ENCODE measurements at regions not wholly inside any gene's neighbourhood (a gene's known extent, or its start where the extent isn't known, plus 50 kb on each side); places are given as distances from the start of the nearest gene placed in this dataset.
"Not testable (repeated sequence)": the region's sequence is repeated elsewhere in the genome, so short reads cannot be mapped to it uniquely, and the experiment has no call there.

DNA sequence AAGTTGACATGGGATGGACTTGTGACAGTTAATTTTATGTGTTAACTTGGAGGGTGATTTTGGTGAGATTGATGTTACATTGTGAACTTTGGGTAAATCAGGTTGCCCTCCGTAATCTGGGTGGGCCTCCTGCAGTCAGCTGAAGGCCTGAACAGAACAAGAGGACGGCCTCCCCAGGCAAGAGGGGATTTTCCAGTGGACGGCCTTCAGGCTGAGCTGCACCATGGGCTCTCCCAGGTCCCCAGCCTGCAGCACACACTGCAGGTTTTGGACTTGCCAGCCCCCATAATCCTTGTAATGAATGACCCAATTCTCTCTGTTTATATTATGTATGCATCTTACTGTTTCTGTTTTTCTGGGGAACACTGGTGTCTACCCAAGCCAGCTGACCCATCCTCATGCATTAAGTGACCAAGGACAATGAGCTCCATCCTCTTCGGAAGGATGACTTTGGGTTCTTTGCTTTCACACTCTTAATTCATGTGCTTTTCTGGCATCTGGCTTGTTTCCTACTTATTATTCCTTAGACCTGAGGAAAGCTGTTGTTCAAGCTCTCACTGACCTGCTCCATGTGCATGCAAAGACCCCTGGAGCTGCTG lies 64.2 kb downstream of the DACT2 start:
- no peak for DNase-seq

DNA sequence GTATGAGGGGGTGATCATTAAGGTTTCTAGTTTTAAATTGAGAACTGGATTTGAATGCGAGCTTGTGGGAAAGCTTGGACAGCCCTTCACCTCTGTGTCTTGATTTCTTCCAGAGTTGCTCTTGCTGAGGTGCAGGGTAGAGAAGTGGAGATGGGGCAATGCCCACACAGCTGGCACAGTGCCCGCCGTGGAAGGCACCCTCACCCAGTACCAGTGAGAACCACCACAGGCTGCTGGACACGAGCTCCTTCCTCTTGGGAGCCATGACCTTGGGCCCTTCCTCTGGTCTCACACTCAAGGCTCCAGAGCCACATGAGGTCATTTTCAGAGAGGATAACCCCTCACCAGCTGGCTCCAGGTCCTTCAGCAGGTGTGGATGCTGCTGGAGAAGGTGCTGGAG lies 67.3 kb downstream of the DACT2 start:
- DNase-seq = no peak

DNA sequence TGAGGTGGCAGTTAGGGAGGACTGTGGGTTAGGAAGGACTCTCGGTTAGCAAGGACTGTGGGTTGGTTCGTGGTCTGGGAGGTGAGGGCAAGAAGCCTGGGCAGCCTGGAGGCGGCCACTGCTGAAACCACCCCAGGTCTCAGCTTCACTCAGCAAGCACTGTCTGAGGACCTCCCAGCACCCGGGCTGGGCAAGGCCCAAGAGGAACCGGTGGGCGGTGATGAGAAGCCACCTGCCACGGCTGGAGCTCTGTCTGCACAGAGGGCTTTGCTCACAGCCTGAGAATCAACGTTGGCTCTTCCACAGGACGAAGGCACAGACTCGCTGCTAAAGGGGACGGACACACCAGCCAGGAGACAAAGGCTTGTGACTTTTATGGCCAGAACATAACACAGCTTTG lies 69.3 kb downstream of the DACT2 start:
- no peak for DNase-seq

DNA sequence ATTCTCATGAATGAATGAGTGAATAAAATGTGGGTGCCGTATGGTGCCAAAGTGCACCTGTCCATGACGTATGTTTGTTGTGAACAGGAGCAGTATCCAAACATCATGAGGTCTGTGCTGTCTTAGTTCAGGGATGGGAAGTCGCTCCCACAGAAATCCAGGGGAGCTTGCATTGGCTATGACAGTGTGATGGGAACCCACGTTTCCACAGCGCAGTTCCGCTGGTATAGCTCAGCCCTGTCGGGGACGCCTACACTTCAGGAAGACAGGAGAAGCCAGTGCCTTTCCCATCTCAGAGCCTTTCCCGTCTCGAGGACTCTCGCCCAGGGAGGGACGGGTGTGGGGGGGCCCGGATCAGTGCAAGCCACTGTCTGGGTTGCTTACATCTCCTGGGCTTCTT lies 69.8 kb downstream of the DACT2 start:
- DNase-seq = no peak

DNA sequence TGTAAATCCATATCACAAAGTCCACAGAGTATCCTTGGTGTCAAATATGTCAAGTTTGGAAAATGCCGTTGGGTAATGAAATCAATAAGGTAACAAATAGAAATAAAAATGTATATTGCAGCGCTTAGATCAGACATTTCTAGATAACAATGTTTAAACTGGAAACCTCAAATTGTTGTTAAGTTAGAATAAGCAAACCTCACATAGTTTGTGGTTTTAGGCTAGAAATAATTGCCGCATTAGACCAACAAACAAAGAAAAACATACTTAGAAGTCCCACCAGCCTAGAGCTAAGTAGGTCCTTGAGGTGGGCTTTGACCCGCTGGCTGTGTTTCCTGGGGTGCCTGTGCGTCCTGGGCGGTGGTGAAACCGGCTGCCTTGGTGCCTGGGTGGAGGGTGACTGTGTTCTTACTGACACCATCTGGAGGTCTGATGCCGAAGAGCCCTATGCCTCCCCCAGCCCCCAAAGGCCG lies 71.4 kb downstream of the DACT2 start:
- no peak for DNase-seq

DNA sequence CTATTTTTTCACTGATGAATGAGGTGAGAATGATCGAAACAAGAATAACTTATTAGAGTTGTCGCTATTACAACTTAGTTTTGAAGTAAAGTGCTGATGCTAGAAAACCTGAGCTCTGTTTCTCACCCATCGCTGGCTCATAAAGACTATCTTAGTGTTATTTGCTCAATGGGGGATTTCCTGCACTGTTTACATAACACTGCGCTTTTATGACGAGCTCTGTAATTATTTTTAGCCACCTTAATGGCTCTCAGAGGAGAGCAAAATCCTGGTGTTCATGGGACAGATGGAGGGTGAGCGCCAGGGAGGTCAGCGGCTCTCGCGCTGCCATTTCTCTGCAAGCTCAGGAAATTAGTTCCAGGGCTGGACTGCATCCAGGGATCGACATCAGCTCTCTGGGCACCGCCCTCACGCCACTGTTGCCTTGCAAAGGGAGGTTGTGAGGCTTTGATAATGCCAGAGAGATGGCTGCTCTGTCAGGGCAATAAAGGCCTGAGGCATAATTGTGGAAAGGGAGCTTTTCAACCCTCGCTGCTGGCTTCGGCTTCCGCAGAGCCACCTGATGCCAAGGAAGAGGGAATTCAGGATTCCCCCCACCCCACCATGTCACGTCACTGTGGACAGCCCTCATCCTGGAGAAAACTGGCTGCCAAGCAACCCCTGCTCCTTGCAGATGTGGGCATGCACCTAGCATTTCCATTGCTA lies 72.0 kb downstream of the DACT2 start:
- no peak for DNase-seq

DNA sequence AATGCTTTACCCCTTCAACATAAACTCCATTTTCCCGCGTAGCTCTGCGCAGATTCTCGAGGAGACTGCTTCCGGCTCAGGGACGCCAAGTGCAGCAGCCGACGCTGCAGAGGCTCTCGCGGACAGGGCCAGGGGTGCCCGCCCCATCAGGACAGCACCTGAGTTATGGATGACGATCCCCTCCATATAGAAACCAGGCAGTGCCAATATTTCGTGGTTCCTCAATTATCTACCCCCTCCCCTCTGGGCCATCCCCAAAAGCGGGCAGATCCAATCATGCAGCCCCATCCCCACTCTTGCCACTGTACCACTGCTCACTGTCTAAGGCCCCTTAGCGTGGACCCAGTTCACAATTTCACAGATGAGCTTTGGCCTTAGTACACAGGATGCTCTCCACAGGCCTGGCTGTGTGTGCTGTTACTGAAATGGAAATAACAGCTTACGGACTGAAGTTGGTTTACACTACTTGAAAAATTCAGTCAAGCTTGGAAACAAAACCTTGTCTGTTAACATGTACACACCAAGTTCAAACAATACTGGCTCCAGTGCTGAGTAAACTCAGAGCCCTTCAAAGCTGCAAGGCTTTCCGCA lies 74.5 kb downstream of the DACT2 start:
- no peak for DNase-seq

DNA sequence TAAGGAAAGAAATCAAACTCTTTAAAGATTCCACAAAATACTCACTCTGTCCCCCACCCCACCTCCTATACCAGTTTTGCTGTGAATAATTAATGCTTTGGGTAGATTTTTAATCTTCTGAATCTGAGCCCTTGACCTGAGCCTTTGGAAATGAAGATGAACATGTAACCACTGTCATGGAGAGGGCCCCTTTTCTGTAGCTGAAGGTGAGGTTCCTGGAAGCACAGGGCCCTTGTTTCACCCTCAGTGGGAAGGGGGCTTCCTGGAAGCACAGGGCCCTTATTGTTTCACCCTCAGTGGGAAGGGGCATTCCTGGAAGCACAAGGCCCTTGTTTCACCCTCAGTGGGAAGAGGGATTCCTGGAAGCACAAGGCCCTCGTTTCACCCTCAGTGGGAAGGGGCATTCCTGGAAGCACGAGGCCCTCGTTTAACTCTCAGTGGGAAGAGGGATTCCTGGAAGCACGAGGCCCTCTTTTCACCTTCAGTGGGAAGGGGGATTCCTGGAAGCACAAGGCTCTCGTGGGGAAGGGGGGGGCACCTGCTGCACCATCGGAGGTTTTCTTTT lies 75.7 kb downstream of the DACT2 start:
- DNase-seq = no peak

DNA sequence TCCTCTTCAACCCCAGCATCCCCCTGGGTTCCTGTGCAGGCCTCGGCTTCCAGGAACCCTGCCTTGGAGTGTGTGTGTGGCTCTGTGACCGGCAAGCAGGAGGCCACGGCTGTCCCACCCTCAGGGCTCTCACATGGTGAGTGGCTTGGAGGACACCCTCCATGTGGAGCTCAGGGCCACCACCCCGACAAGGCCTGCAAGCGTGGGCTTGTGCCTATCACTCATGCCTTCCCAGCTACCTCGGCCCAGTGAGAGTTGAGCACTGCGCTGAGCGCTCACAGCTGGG lies 76.7 kb downstream of the DACT2 start:
- DNase-seq = no peak

DNA sequence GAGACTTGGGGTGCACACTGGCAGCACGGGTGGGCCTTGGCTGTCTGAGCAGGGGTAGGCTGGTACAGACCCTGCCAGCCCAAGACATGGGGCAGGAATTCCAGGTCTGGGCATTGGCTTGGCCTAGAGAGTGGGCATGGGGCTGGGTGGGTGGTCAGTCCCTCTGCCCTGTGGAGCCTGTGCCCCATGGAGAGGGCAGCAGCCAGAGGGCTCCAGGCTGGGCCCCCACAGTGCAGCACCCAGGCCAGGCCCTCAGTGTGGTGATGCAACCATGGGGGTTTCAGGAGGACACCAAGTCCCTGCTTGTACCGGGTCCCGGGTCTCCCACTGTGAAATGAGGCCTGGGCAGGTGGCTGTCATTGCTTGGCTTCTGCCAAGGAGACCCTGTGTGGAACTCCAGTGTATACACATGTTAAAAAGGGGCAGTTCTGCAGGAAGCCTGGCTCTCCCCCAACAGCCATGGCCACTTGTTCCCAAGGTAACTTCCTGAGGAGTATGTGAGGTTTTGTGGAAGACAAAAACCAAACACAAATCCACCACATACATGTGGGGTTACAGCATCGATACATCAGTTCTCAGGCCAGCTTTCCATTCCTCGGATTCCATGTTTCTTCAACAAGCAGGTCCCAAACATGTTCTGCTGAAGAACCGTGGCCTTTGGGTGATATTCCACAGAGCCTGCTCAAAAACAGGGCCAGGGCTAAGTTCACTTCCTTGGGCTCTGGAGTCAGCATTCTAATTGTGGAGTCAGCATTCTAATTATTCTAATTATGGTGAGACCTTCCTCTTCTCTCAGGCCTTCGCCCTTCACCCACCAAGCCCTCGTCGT lies 77.3 kb downstream of the DACT2 start:
- DNase-seq = no peak

DNA sequence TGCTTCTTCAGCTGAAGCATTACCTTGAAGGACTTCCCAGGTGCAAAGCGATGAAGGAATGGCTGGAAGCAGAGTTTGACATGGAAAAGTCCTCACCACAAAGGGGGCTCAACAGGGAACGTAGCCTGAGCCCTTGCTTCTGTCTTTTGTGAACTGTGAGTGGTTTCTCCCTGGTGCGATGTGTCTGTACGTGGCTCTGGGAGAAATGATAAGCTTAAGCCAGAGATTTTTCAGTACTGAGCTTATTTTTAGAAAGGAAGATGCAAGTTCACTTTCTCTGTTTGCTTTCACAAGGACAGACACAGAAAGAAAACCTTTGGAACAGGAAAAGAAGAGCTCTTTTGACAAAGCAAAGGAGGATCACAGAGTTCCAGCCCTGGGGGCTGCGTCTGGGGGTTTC lies 79.4 kb downstream of the DACT2 start:
- no peak for DNase-seq

DNA sequence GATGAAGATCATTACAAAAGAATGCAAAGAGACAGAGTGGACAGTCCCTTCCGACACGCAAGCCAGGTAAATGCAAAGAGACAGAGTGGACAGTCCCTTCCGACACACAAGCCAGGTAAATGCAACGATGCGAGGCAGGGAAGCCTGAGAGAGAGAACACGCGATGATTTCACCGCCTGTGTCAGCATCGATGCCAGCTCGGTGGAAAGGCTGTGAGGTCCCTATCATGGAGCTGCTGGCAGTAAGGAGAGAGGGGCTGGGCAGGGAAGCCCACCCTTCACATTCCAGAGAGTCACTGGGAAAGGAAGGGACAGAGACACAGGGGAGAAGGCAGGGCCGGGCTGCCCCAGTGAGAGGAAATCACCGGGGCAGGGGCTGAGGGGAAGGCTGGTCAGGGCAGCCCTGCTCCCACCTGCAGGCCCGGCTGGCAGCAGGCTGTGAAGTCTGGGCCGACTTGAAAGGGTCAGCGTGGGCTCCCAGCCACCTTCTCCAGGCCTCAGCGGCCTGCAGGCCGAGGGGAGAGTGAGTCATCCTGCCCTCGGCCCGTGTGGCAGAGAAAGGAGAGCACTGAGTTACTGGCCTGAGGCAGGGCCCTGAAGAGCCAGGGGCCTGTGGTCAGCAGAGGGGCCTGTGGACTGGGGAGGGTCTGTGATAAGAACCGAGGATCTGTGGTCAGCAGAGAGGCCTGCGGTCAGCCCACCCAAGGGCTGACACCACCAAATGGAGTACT lies 80.4 kb downstream of the DACT2 start:
- no peak for DNase-seq

DNA sequence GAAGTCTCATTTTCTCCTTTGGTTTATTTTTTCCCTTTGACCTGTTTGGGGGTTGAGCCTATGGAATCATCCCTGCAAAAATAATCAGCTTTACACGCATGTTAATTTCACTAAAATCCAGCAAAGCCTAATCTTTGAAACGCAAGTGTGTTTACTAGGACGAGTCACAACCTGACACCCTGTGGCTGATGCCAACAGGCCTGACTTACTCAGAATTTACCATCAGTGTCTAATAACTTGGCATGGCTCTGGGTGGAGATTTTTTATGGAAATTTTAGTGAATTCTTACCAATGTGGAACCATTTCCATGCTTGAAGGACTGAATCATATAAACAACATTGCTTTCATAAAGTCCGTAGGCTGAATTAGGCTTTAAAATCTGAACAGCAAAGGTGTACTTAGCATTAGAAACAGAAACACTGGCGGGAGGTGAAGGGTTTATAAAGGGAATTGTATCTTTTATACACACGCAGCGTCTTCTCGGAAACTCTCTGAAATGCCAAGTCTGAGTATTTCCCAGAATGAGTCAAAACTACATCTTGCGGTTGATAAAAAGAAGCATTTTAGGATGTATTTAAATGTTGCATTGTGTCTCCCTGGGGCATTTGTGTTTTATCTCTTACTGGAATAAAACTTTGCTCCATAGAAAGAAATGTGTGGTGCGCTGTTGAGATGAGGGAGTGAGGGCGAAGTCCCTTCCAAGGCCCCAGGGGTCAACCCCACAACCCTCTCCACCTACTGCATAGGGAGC lies 81.2 kb downstream of the DACT2 start:
- no peak for DNase-seq

DNA sequence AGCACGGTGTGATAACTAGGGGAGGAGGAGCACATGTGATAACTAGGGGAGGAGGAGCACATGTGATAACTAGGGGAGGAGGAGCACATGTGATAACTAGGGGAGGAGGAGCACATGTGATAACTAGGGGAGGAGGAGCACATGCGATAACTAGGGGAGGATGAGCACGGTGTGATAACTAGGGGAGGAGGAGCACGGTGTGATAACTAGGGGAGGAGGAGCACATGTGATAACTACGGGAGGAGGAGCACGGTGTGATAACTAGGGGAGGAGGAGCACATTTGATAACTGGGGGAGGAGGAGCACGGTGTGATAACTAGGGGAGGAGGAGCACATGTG lies 85.7 kb downstream of the DACT2 start:
- DNase-seq = not testable (repeated sequence)

DNA sequence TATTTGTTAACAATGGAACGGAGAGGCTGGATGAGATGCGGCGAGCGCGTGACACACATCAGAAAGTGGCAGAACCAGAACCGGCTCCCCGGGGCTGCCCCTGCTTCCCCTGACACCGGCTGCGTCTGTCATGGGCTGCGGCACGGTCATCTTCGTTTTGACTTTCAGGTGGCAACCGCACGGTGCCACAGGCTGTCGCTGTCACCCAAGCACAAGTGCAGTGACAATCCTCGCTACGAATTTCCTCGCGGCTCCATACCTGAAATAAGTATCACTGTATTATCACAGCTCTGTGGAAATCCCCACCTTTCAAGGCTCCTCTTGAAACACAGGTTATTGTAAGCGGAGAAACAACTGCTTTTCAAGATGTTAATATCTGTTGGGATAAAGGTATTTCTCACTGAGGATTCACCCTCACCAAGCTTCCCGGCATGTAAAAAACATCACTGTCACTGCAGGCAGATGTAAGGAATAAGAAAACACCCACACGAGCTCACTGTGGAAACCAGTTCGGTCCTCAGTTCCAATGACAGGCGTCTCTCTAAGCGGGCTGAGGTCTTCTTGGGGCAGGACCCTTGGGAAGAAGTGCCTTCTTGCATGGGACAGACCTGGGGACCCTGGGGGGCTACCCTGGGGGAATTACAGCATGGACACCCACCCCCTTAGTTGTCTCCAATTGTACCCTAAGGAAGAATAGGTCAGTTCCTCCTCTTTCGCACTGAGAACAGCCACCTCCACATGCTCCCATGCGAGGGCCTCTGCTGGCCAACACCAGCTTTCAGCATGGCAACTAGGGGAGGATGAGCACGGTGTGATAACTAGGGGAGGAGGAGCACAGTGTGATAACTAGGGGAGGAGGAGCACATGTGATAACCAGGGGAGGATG lies 86.3 kb downstream of the DACT2 start:
- no peak for DNase-seq

DNA sequence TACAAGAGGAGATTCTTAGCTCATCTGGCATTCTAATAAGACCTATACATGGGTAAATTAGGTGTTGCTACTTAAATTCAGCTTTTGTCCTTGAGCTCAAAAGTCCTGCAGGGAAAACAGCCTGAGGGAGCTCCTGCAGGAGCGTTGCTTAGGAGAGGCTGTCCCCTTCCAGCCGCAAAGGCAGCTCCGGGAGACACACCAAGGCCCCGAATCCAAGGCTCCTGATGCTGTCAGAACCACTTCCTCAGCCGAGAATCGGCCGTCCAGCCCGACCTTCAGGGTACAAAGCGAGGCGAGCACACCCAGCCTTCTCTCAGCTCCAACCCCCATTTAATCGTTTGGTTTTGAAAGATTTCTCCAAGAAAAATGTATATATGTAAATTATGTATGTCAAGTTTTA lies 87.0 kb downstream of the DACT2 start:
- DNase-seq = no peak

DNA sequence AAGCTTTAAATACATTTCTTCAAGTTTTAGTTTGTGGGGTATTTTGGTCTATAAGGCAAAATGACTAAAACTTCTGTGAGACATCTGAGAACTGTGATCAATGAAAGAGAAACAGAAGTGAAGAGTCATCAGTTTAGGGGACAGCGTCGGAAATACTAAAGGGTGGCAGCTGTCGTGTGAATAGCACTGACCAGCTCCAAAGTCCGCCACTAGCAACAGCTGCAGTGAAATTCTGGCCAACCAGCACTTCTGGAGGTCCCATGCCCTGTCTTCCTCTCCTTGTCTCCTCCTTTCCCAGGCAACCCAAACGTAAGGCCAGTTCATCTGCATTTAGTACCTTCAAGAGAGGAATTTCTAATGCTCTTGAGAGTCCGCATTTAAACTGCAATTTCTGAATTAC lies 87.5 kb downstream of the DACT2 start:
- no peak for DNase-seq

DNA sequence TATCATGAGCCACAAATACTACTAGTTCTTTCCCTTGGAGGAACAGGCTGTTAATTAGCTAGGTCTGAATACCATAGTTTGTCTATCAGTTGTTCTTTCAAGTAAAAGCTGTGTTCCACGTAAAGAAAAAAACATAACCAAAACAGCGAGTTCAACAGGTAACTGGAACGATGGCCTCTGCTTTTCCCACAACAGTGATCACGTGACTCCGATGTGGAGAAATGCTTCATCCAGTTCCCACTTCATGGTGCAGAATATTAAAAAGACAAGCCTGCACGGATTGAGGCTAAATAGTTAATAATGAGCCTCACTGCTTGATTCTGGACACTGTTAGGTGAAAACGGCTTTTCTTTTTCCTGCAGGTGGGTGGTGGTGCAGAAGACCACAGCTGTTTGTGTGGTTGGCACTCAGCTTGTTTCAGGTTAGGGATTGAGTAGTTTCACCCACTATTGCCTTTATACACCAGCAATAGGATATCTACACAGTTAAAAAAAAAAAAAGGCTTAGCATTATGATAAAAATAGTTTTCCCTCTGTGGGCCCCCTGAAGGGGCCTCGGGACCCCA lies 88.1 kb downstream of the DACT2 start:
- no peak for DNase-seq

DNA sequence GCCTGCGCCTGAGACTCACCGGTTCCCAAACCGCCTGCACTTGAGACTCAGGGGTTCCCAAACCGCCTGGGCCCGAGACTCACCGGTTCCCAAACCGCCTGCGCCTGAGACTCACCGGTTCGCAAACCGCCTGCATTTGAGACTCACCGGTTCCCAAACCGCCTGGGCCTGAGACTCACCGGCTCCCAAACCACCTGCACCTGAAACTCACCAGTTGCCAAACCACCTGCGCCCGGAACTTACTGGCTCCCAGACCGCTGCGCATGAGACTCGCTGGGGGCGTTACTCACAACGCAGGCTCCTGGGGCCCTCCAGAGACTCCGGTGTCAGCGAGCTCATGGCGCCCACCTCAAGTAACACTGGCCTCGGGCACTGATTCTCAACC lies 90.2 kb downstream of the DACT2 start:
- DNase-seq = no peak

DNA sequence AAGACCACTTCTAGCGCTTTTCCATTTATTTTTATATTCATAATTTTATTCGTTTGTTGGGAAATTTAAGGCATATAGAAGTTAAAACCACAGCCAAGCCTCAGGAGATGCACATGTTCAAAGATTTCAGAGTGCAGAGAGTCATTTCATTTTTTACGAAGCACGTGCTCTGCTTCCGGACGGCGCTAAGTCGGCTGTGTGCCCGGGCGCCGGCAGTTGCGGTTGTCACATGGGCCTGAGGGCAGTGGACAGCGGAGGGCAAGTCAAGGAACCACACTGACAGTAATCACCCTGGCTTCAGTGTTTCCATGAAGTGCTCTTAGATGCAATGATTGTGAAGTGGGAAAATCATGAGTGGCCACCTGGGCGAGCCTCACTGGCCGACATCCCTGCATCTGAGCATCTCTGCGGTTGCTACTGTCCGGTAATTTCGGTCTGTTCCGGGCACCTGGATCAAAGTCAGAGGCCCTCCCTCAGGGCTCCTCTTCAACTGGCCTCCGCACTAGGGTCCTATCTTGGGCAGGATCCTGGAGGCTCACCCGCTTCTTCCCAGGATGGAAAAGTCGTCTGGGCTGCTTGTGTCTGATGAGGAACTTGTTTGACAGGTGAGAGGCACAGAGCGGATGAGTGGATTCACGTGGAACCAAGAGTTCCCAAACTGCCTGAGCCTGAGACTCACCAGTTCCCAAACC lies 90.8 kb downstream of the DACT2 start:
- no peak for DNase-seq

Measured in fibroblast of skin of abdomen (primary cell).